Psoas muscle (tissue), 7 donors: ENCODE measurements at regions not wholly inside any gene's neighbourhood (a gene's known extent, or its start where the extent isn't known, plus 50 kb on each side); places are given as distances from the start of the nearest gene placed in this dataset.

Experiments used
- ATAC-seq, 4 donors: fragments of 200-7000 bp; cut with Tn5 transposase; one replicate each; pipeline ENCODE4 v1.9.1; 2020; ENCODE audit warnings: moderate library complexity in 3 of 4, mild to moderate bottlenecking in 2 of 4
- DNase-seq, 2 donors: peaks; one replicate each; pipeline ENCODE4 v3.0.0-alpha.2; 2020
- H3K27ac ChIP-seq: fragments of 200-600 bp; one replicate; pipeline ENCODE4 v1.8.0; 2022
- H3K27me3 ChIP-seq, 3 donors: fragments of 200-600 bp in 1 of 3; one replicate each; pipeline versions ENCODE4 v1.6.1 to v1.8.0; 2013 to 2022; ENCODE audit warnings: low read length in 2 of 3, mild to moderate bottlenecking in 2 of 3, moderate library complexity in 1 of 3; ENCODE audit not compliant: insufficient read depth in 3 of 3
- H3K36me3 ChIP-seq, 2 donors: fragments of 200-600 bp in 1 of 2; one replicate each; pipeline versions ENCODE4 v1.6.1 to v1.8.0; 2013 to 2022; ENCODE audit warnings: low read depth in 1 of 2, mild to moderate bottlenecking in 1 of 2, moderate library complexity in 1 of 2; ENCODE audit not compliant: insufficient read depth in 1 of 2
- H3K4me1 ChIP-seq: fragments of 200-600 bp; one replicate; pipeline ENCODE4 v1.8.0; 2022
- H3K4me3 ChIP-seq: fragments of 200-600 bp; one replicate; pipeline ENCODE4 v1.8.0; 2022; ENCODE audit warnings: mild to moderate bottlenecking
- H3K9me3 ChIP-seq: fragments of 200-600 bp; one replicate; pipeline ENCODE4 v1.8.0; 2022
- WGBS, 3 donors: extraction: QIAGEN DNeasy Blood & Tissue Kit; methylation state at CpG; one replicate each; pipeline versions ENCODE4 v1.1.6 to v1.1.7; 2013; 5-methylcytosine and 5-hydroxymethylcytosine counted together
- intact Hi-C, 2 donors: fragments of 100-400 bp; cut with DNase I; formaldehyde crosslinking; loops; one replicate each; pipeline versions ENCODE4 v1.11.0 to v1.14.2; 2022
- TF ChIP-seq, protein P1 (sequence below): fragments of 200-600 bp; IDR thresholded peaks from one replicate; pipeline ENCODE4 v1.8.0; 2022; ENCODE audit warnings: antibody characterized with exemption
- donor health status: healthy with polysubstance abuse.
- donor health status: DM: no; HTN: no; CAD: no; lungs with moderate emphysema.
- donor health status: Bipolar disorder and iron deficiency.
- donor health status: healthy.
- donor health status: DM: yes; HTN: yes; CAD: no.
- donor health status: DM: no; HTN: no; CAD: no.
- donor health status: DM: yes; HTN: yes; CAD: no.

DNA sequence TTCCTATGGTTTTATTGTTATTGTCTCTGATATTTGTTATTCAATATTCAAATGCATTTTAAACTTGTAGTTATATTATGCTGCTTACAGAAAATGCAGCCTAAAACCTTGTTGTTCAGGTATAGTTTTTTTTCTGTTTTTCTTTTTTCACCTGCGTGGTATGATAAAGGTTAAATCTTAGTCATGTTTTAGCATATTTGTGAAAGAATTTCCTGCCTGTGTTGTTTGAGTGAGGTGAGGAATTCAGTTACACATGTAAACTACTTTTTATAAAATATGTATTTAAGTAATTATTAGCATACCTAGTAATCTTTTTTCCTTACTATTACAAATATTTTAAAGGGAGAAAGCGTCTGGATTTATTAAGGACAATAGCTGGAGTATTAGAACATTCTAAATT, 90.0 kb upstream of the NAALADL2 start:
- Histone ChIP-seq H3K27ac (no peak overlapping the region), H3K36me3 (no peaks in the 10 kb centered on the region), H3K4me3 (no peak overlapping the region), H3K27me3 (no peaks in the 10 kb centered on the region), H3K4me1 (no peaks in the 10 kb centered on the region), H3K9me3 (no peaks in the 10 kb centered on the region)
- 92 to 96% (median 94%) methylated on average over 2 of the region's 2 CpGs for WGBS, 3 donors
- TF ChIP-seq, protein P1, sequence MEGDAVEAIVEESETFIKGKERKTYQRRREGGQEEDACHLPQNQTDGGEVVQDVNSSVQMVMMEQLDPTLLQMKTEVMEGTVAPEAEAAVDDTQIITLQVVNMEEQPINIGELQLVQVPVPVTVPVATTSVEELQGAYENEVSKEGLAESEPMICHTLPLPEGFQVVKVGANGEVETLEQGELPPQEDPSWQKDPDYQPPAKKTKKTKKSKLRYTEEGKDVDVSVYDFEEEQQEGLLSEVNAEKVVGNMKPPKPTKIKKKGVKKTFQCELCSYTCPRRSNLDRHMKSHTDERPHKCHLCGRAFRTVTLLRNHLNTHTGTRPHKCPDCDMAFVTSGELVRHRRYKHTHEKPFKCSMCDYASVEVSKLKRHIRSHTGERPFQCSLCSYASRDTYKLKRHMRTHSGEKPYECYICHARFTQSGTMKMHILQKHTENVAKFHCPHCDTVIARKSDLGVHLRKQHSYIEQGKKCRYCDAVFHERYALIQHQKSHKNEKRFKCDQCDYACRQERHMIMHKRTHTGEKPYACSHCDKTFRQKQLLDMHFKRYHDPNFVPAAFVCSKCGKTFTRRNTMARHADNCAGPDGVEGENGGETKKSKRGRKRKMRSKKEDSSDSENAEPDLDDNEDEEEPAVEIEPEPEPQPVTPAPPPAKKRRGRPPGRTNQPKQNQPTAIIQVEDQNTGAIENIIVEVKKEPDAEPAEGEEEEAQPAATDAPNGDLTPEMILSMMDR = no peak
- DNase-seq (no peak), ATAC-seq (no peak)
- intact Hi-C loops = no loop called here

DNA sequence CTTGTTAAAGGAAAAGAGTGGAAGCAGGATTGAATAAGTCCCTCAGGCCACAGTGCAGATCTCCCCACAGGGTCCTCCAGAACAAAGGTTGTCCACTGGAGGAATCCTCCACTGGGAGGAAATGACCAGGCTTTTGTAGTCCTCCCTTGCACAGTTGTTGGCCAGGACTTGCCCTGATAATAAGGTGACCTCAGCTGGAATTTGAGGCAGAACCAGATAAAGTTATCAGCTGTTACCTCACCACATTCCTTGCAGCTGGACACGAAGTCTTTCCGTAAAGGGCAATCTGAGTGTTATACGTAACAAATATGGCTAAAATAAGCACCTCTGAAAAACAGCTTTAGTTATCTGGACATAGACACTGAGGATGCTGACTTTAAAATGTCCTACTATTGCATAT, 83.5 kb upstream of the NAALADL2 start:
- TF ChIP-seq, protein P1 = no peak
- no peaks in the 10 kb centered on the region for H3K4me1 ChIP-seq
- 68 to 79% (median 74%) methylated on average over 3 of the region's 3 CpGs for WGBS, 3 donors
- no peaks in the 10 kb centered on the region for H3K27me3 ChIP-seq
- H3K27ac ChIP-seq = no peak overlapping the region
- no peak for DNase-seq
- ATAC-seq = no peak
- H3K9me3 ChIP-seq = no peaks in the 10 kb centered on the region
- intact Hi-C loops = no loop called here
- H3K36me3 ChIP-seq = no peaks in the 10 kb centered on the region
- H3K4me3 ChIP-seq = no peak overlapping the region

DNA sequence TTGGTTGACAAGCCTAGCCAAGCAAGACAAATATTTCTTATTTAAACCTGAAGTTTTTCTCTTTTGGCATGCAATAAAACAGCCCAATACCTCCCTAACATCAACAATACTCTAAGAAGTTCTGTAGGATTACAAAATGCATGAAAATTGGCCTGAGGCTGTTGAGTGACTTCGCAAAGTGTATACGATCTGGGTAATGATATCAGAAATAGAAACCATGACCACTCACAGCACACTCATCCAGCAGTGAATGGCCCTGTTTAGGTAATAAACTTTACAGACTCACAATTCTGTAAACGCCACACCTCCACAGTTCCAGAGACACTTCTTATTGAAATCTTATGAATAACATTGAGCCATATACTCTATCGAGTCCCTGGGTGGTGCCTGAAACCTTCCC, 83.0 kb upstream of the NAALADL2 start:
- TF ChIP-seq, protein P1 = no peak
- H3K27ac ChIP-seq = no peak overlapping the region
- no peak for ATAC-seq

DNA sequence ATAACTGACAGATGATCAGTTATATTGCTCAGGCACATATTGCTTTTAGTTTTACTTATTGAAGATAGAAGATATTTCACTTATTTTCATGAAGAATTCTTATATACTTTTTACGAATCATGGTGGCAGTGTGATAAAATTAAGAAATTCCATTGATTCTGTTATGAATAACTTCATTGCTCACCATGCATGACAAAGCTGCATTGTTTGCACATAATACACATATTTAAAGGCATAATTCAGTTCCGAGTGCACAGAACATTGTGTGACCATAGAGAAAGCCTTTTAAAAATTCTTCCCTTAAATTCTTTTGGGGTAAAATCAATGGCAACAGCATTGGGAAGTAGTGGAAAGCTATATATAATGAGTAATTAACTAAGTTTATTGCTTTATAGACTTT, 82.5 kb upstream of the NAALADL2 start:
- DNase-seq (no peak), ATAC-seq (no peak)
- intact Hi-C loops = no loop called here
- Histone ChIP-seq H3K9me3 (no peaks in the 10 kb centered on the region), H3K4me3 (no peak overlapping the region), H3K27ac (no peak overlapping the region), H3K36me3 (no peaks in the 10 kb centered on the region), H3K27me3 (no peaks in the 10 kb centered on the region), H3K4me1 (no peaks in the 10 kb centered on the region)
- WGBS, 3 donors = 58 to 74% (median 74%) methylated on average over 2 of the region's 2 CpGs
- TF ChIP-seq, protein P1 = no peak

More for the DNA sequence above, 83.0 kb upstream of the NAALADL2 start:
- intact Hi-C loops = no loop called here
- no peak overlapping the region for H3K4me3 ChIP-seq
- no peaks in the 10 kb centered on the region for H3K36me3 ChIP-seq
- WGBS, 3 donors = 80 to 83% (median 80%) methylated on average over 4 of the region's 4 CpGs
- DNase-seq = no peak
- H3K27me3 ChIP-seq = no peaks in the 10 kb centered on the region
- H3K9me3 ChIP-seq = no peaks in the 10 kb centered on the region
- no peaks in the 10 kb centered on the region for H3K4me1 ChIP-seq

DNA sequence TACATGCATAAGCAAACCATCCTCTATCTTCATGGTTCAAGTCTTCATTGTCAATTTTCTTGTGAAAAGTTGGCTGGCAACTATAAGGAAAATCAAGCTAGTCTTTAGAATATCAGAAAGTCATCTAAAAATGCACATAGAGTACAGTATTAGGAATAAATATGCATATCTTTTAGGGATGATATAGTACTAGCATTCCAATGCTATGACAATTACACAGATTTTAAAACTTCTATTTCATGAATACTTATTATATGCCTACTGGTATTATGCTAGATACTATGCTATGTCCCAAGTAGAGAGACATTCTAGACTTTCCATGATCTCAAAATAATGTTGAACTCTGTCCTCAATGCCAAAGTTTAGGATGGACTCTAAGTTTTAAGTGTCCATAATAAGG, 81.3 kb upstream of the NAALADL2 start:
- Histone ChIP-seq H3K4me1 (no peaks in the 10 kb centered on the region), H3K9me3 (no peaks in the 10 kb centered on the region), H3K27me3 (no peaks in the 10 kb centered on the region), H3K27ac (no peak overlapping the region), H3K36me3 (no peaks in the 10 kb centered on the region), H3K4me3 (no peak overlapping the region)
- intact Hi-C loops = no loop called here
- no peak for ATAC-seq
- TF ChIP-seq, protein P1 = no peak
- DNase-seq = no peak
